GM23338 (cell line): ENCODE measurements at regions not wholly inside any gene's neighbourhood (a gene's known extent, or its start where the extent isn't known, plus 50 kb on each side); places are given as distances from the start of the nearest gene placed in this dataset.

ENCODE experiments used
- ATAC-seq: fragments of 200-7000 bp; cut with Tn5 transposase; 3 replicates; pipeline ENCODE4 v1.9.1; 2020
- DNase-seq: peaks from one replicate; pipeline ENCODE4 v3.0.0-alpha.2; 2015; ENCODE audit warnings: low spot score
- H2AFZ ChIP-seq: fragments of 200-600 bp; sonication (generic); 2 replicates; pipeline ENCODE4 v1.8.0; 2016; ENCODE audit warnings: antibody characterized with exemption, mild to moderate bottlenecking, moderate library complexity
- H3F3A ChIP-seq: fragments of 200-600 bp; sonication (generic); replicated peaks from 2 replicates; pipeline ENCODE4 v1.8.0; 2017; ENCODE audit warnings: antibody characterized with exemption, mixed run types, low read depth
- H3K27ac ChIP-seq: fragments of 200-600 bp; sonication (generic); 2 replicates; pipeline ENCODE4 v1.6.1; 2016; ENCODE audit warnings: low read depth
- H3K27me3 ChIP-seq: fragments of 200-600 bp; sonication (generic); 2 replicates; pipeline ENCODE4 v1.8.0; 2016; ENCODE audit warnings: mild to moderate bottlenecking, mixed run types, moderate library complexity; ENCODE audit not compliant: insufficient read depth
- H3K36me3 ChIP-seq: fragments of 200-600 bp; sonication (generic); 2 replicates; pipeline ENCODE4 v1.8.0; 2016; ENCODE audit warnings: mild to moderate bottlenecking; ENCODE audit not compliant: insufficient read depth
- H3K4me1 ChIP-seq: fragments of 200-600 bp; sonication (generic); 2 replicates; pipeline ENCODE4 v1.8.0; 2016; ENCODE audit warnings: mild to moderate bottlenecking, moderate library complexity; ENCODE audit not compliant: insufficient read depth
- H3K4me2 ChIP-seq: fragments of 200-600 bp; sonication (generic); 2 replicates; pipeline ENCODE4 v1.7.1; 2017; ENCODE audit warnings: mixed run types
- H3K4me3 ChIP-seq: fragments of 200-600 bp; sonication (generic); 2 replicates; pipeline ENCODE4 v1.6.1; 2016; ENCODE audit warnings: mixed run types
- H3K79me2 ChIP-seq: fragments of 200-600 bp; sonication (generic); replicated peaks from 2 replicates; pipeline ENCODE4 v1.8.0; 2017; ENCODE audit warnings: mild to moderate bottlenecking; ENCODE audit not compliant: insufficient read depth
- H3K9me2 ChIP-seq: fragments of 200-600 bp; sonication (generic); 2 replicates; pipeline ENCODE4 v1.8.0; 2017; ENCODE audit not compliant: insufficient read depth
- H4K20me1 ChIP-seq: fragments of 200-600 bp; sonication (generic); replicated peaks from 2 replicates; pipeline ENCODE4 v1.8.0; 2017; ENCODE audit warnings: mild to moderate bottlenecking; ENCODE audit not compliant: insufficient read depth
- H3K27ac Mint-ChIP-seq: 2 replicates; pipeline ENCODE4 v1.8.0; 2020; ENCODE audit warnings: inconsistent platforms, mild to moderate bottlenecking, moderate library complexity, mixed read lengths
- H3K27me3 Mint-ChIP-seq: 3 replicates; pipeline ENCODE4 v1.8.0; 2022; ENCODE audit warnings: low read depth, mild to moderate bottlenecking, moderate library complexity, mixed read lengths, inconsistent platforms; ENCODE audit not compliant: insufficient read depth, poor library complexity
- H3K36me3 Mint-ChIP-seq: 3 replicates; pipeline ENCODE4 v1.8.0; 2021; ENCODE audit warnings: low read depth, mild to moderate bottlenecking, inconsistent platforms, moderate library complexity, mixed read lengths
- H3K4me1 Mint-ChIP-seq: 3 replicates; pipeline ENCODE4 v1.8.0; 2020; ENCODE audit warnings: mild to moderate bottlenecking, inconsistent platforms, mixed read lengths
- H3K4me3 Mint-ChIP-seq: 3 replicates; pipeline ENCODE4 v1.8.0; 2021; ENCODE audit warnings: moderate library complexity, mild to moderate bottlenecking, inconsistent platforms, mixed read lengths
- H3K9me3 Mint-ChIP-seq: 3 replicates; pipeline ENCODE4 v1.8.0; 2020; ENCODE audit warnings: moderate library complexity, mild to moderate bottlenecking, inconsistent platforms, mixed read lengths
- CREB1 ChIP-seq: fragments of 250-450 bp; sonication (Bioruptor Pico); IDR thresholded peaks from 2 replicates; pipeline ENCODE4 v1.5.0; 2020; ENCODE audit warnings: low read depth, mild to moderate bottlenecking, moderate library complexity
- EZH2 ChIP-seq: fragments of 200-600 bp; sonication (generic); IDR thresholded peaks from one replicate; pipeline ENCODE4 v1.8.0; 2017; ENCODE audit warnings: antibody characterized with exemption, mild to moderate bottlenecking, low read depth; ENCODE audit not compliant: unreplicated experiment
- EZH2phosphoT487 ChIP-seq: fragments of 200-600 bp; sonication (generic); IDR thresholded peaks from one replicate; pipeline ENCODE4 v1.8.1; 2018; ENCODE audit warnings: antibody characterized with exemption; ENCODE audit not compliant: unreplicated experiment
- JUNB ChIP-seq: IDR thresholded peaks from one replicate; pipeline ENCODE4 v1.6.1; 2016; ENCODE audit warnings: antibody characterized with exemption; ENCODE audit not compliant: unreplicated experiment
- NANOG ChIP-seq: IDR thresholded peaks from 2 replicates; pipeline ENCODE4 v1.6.1; 2016; ENCODE audit warnings: antibody characterized with exemption, borderline replicate concordance
- POLR2AphosphoS5 ChIP-seq: IDR thresholded peaks from 2 replicates; pipeline ENCODE4 v1.6.1; 2016; ENCODE audit warnings: antibody characterized with exemption, low read depth
- STAT1 ChIP-seq: IDR thresholded peaks from one replicate; pipeline ENCODE4 v1.6.1; 2016; ENCODE audit warnings: antibody characterized with exemption; ENCODE audit not compliant: unreplicated experiment
- ZNF114 ChIP-seq: fragments of 250-450 bp; sonication (Bioruptor Pico); IDR thresholded peaks from 2 replicates; pipeline ENCODE4 v1.5.0; 2020; ENCODE audit warnings: mild to moderate bottlenecking, moderate library complexity
- ZNF331 ChIP-seq: fragments of 250-450 bp; sonication (Bioruptor Pico); IDR thresholded peaks from 2 replicates; pipeline ENCODE4 v1.5.0; 2020; ENCODE audit warnings: low read depth, mild to moderate bottlenecking, moderate library complexity
- TF ChIP-seq, protein P1 (sequence below): IDR thresholded peaks from one replicate; pipeline ENCODE4 v1.6.1; 2018; ENCODE audit warnings: antibody characterized with exemption; ENCODE audit not compliant: unreplicated experiment
- TF ChIP-seq, protein P2 (sequence below): fragments of 250-450 bp; sonication (Bioruptor Pico); IDR thresholded peaks from 2 replicates; pipeline ENCODE4 v1.5.0; 2020; ENCODE audit warnings: mild to moderate bottlenecking, moderate library complexity
- TF ChIP-seq, protein P3 (sequence below), 2 experiments: fragments of 200-600 bp in 1 of 2; sonication (generic) in 1 of 2; conservative IDR thresholded peaks; 2 replicates each; pipeline versions ENCODE4 v1.5.1 to v1.6.1; 2016 to 2017; ENCODE audit warnings: antibody characterized with exemption in 2 of 2, low read depth in 2 of 2, mild to moderate bottlenecking in 2 of 2, moderate library complexity in 1 of 2
- TF ChIP-seq, protein P4 (sequence below): IDR thresholded peaks from 2 replicates; pipeline ENCODE4 v1.6.1; 2016; ENCODE audit warnings: antibody characterized with exemption

DNA sequence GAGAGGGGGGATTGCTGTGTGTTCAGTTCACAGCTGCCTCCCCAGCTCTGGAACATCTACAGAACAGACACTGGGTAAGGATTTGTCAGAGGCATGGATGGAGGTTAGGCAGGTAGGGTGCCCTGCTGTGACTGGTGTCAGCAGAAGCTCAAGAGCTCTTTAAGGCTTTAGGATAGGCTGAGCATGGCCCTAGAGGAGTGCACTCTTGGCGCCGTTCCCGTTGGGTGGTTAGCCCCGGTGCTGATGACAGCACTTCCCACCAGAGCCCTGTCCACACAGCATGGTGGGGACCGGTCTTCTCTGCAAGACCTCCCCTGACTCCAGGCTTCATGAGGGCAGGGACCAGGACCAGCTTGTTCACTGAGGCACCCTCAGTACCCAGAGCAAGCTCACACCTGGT is 262.0 kb downstream of the BMP7 start:
- no peak overlapping the region for H3K4me3 ChIP-seq
- H3K27ac Mint-ChIP-seq, result no peak overlapping the region
- DNase-seq (no peak), ATAC-seq (no peak)
- H3K9me2 ChIP-seq, result no peaks in the 10 kb centered on the region
- H4K20me1 ChIP-seq, result no peaks in the 10 kb centered on the region
- no peaks in the 10 kb centered on the region for H3K27me3 ChIP-seq
- H3K36me3 ChIP-seq, result no peaks in the 10 kb centered on the region
- H3K9me3 Mint-ChIP-seq, result 0 out of 3 replicates have a peak, but pooled peaks cover under 1% of the 10 kb centered on the region
- H3K4me2 ChIP-seq, result no peak overlapping the region
- no peak overlapping the region for H3K4me3 Mint-ChIP-seq
- TF ChIP-seq POLR2AphosphoS5, result no peak
- TF ChIP-seq EZH2, result no peak
- no peak for TF ChIP-seq NANOG
- TF ChIP-seq, protein P1, sequence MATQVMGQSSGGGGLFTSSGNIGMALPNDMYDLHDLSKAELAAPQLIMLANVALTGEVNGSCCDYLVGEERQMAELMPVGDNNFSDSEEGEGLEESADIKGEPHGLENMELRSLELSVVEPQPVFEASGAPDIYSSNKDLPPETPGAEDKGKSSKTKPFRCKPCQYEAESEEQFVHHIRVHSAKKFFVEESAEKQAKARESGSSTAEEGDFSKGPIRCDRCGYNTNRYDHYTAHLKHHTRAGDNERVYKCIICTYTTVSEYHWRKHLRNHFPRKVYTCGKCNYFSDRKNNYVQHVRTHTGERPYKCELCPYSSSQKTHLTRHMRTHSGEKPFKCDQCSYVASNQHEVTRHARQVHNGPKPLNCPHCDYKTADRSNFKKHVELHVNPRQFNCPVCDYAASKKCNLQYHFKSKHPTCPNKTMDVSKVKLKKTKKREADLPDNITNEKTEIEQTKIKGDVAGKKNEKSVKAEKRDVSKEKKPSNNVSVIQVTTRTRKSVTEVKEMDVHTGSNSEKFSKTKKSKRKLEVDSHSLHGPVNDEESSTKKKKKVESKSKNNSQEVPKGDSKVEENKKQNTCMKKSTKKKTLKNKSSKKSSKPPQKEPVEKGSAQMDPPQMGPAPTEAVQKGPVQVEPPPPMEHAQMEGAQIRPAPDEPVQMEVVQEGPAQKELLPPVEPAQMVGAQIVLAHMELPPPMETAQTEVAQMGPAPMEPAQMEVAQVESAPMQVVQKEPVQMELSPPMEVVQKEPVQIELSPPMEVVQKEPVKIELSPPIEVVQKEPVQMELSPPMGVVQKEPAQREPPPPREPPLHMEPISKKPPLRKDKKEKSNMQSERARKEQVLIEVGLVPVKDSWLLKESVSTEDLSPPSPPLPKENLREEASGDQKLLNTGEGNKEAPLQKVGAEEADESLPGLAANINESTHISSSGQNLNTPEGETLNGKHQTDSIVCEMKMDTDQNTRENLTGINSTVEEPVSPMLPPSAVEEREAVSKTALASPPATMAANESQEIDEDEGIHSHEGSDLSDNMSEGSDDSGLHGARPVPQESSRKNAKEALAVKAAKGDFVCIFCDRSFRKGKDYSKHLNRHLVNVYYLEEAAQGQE, result no peak
- no peak for TF ChIP-seq CREB1 (CRISPR knock-in tag)
- TF ChIP-seq STAT1, result no peak
- no peak for TF ChIP-seq ZNF114 (CRISPR knock-in tag)
- TF ChIP-seq JUNB, result no peak
- TF ChIP-seq, protein P2, sequence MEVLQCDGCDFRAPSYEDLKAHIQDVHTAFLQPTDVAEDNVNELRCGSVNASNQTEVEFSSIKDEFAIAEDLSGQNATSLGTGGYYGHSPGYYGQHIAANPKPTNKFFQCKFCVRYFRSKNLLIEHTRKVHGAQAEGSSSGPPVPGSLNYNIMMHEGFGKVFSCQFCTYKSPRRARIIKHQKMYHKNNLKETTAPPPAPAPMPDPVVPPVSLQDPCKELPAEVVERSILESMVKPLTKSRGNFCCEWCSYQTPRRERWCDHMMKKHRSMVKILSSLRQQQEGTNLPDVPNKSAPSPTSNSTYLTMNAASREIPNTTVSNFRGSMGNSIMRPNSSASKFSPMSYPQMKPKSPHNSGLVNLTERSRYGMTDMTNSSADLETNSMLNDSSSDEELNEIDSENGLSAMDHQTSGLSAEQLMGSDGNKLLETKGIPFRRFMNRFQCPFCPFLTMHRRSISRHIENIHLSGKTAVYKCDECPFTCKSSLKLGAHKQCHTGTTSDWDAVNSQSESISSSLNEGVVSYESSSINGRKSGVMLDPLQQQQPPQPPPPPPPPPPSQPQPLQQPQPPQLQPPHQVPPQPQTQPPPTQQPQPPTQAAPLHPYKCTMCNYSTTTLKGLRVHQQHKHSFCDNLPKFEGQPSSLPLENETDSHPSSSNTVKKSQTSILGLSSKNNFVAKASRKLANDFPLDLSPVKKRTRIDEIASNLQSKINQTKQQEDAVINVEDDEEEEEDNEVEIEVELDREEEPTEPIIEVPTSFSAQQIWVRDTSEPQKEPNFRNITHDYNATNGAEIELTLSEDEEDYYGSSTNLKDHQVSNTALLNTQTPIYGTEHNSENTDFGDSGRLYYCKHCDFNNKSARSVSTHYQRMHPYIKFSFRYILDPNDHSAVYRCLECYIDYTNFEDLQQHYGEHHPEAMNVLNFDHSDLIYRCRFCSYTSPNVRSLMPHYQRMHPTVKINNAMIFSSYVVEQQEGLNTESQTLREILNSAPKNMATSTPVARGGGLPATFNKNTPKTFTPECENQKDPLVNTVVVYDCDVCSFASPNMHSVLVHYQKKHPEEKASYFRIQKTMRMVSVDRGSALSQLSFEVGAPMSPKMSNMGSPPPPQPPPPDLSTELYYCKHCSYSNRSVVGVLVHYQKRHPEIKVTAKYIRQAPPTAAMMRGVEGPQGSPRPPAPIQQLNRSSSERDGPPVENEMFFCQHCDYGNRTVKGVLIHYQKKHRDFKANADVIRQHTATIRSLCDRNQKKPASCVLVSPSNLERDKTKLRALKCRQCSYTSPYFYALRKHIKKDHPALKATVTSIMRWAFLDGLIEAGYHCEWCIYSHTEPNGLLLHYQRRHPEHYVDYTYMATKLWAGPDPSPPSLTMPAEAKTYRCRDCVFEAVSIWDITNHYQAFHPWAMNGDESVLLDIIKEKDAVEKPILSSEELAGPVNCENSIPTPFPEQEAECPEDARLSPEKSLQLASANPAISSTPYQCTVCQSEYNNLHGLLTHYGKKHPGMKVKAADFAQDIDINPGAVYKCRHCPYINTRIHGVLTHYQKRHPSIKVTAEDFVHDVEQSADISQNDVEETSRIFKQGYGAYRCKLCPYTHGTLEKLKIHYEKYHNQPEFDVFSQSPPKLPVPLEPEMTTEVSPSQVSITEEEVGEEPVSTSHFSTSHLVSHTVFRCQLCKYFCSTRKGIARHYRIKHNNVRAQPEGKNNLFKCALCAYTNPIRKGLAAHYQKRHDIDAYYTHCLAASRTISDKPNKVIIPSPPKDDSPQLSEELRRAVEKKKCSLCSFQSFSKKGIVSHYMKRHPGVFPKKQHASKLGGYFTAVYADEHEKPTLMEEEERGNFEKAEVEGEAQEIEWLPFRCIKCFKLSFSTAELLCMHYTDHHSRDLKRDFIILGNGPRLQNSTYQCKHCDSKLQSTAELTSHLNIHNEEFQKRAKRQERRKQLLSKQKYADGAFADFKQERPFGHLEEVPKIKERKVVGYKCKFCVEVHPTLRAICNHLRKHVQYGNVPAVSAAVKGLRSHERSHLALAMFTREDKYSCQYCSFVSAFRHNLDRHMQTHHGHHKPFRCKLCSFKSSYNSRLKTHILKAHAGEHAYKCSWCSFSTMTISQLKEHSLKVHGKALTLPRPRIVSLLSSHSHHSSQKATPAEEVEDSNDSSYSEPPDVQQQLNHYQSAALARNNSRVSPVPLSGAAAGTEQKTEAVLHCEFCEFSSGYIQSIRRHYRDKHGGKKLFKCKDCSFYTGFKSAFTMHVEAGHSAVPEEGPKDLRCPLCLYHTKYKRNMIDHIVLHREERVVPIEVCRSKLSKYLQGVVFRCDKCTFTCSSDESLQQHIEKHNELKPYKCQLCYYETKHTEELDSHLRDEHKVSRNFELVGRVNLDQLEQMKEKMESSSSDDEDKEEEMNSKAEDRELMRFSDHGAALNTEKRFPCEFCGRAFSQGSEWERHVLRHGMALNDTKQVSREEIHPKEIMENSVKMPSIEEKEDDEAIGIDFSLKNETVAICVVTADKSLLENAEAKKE (CRISPR knock-in tag), result no peak
- TF ChIP-seq, protein P3, sequence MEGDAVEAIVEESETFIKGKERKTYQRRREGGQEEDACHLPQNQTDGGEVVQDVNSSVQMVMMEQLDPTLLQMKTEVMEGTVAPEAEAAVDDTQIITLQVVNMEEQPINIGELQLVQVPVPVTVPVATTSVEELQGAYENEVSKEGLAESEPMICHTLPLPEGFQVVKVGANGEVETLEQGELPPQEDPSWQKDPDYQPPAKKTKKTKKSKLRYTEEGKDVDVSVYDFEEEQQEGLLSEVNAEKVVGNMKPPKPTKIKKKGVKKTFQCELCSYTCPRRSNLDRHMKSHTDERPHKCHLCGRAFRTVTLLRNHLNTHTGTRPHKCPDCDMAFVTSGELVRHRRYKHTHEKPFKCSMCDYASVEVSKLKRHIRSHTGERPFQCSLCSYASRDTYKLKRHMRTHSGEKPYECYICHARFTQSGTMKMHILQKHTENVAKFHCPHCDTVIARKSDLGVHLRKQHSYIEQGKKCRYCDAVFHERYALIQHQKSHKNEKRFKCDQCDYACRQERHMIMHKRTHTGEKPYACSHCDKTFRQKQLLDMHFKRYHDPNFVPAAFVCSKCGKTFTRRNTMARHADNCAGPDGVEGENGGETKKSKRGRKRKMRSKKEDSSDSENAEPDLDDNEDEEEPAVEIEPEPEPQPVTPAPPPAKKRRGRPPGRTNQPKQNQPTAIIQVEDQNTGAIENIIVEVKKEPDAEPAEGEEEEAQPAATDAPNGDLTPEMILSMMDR (conservative IDR thresholded peaks at IDR 0.05; ENCODE audit: low read depth in 2 of 2), result no peak
- TF ChIP-seq, protein P4, sequence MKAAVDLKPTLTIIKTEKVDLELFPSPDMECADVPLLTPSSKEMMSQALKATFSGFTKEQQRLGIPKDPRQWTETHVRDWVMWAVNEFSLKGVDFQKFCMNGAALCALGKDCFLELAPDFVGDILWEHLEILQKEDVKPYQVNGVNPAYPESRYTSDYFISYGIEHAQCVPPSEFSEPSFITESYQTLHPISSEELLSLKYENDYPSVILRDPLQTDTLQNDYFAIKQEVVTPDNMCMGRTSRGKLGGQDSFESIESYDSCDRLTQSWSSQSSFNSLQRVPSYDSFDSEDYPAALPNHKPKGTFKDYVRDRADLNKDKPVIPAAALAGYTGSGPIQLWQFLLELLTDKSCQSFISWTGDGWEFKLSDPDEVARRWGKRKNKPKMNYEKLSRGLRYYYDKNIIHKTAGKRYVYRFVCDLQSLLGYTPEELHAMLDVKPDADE, result no peak
- no peak for TF ChIP-seq EZH2phosphoT487
- TF ChIP-seq ZNF331 (CRISPR knock-in tag), result no peak
- peaks cover 11% of the 10 kb centered on the region for H3K27me3 Mint-ChIP-seq
- H3K4me1 ChIP-seq, result no peaks in the 10 kb centered on the region
- peaks cover 11% of the 10 kb centered on the region for H3K4me1 Mint-ChIP-seq
- H3K79me2 ChIP-seq, result no peaks in the 10 kb centered on the region
- H3K27ac ChIP-seq, result no peak overlapping the region
- no peak overlapping the region for H2AFZ ChIP-seq
- no peaks in the 10 kb centered on the region for H3K36me3 Mint-ChIP-seq
- H3F3A ChIP-seq, result no peaks in the 10 kb centered on the region
